ENCODE measurements at regions not wholly inside any gene's neighbourhood (a gene's known extent, or its start where the extent isn't known, plus 50 kb on each side); places are given as distances from the start of the nearest gene placed in this dataset.

DNA sequence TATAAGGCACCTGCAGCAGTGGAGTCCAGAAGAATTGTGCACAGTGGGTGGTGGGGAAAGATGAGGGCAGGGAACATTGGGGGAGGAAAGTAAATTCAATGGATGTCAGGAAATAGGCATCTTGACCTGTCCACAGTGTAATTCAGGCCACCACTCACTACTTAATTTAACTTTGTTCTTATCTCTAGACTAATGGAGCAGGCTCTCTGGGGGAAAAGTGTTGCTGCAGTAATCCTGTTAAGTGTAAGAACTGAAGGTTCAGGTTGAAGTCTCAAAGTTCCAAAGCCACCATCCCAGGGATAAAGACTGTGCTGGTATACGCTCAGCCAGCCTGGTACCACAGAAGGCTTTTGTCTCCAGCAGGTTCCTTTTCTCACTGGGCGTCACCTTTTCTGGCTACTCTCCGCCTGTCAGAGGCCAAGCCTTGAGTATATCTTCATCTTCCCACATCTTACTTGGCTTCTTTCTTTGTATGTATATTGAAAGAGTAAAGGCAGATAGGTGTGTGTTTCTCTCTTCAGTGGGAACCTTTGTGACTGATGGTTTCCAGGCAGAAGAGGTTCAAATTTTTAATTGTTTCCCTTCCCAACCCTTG lies 150.9 kb upstream of the DMRT1 start:
- no peak overlapping the region for H3K4me3 ChIP-seq (replicated peaks; ENCODE audit: low read depth, low read length)
- no peak for TF ChIP-seq CTCF (IDR thresholded peaks at IDR 0.05; ENCODE audit: insufficient read depth, low read length, poor library complexity, severe bottlenecking)
- H3K27me3 ChIP-seq (replicated peaks; ENCODE audit: control insufficient read depth, insufficient read depth, low read length) = no peaks in the 10 kb centered on the region
- H3K36me3 ChIP-seq (ENCODE audit: control insufficient read depth, insufficient read depth, low read length) = no peaks in the 10 kb centered on the region
- DNase-seq (ENCODE audit: extremely low read depth, insufficient read length) = no peak

DNA sequence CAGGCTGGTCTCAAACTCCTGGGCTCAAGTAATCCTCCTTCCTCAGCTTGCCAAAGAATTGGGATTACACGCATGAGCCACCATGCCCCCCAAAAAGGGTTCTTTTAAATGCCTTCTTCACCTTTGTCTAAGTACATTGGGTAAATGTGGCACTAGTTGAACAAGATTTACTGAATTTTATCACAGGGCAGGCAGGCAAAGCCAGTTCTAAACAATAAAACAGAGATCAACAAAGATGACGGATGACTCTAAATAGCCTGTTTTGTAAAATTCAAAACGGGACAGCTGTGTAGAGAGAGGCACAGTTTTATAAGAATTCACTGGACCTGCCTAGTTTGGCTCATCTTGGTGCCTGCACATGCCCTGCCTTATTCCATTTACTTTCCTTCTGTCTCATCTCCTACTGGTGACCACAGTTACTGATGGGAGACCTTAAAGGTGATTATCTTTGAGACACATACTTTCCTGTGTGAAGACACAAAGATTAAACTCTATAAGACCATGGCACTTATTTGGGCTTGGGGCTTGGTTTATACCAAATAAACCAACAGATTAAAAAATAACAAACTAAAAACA lies 149.6 kb upstream of the DMRT1 start:
- Histone ChIP-seq H3K36me3 (ENCODE audit: control insufficient read depth, insufficient read depth, low read length) (no peaks in the 10 kb centered on the region), H3K27me3 (replicated peaks; ENCODE audit: control insufficient read depth, insufficient read depth, low read length) (no peaks in the 10 kb centered on the region), H3K4me3 (replicated peaks; ENCODE audit: low read depth, low read length) (no peak overlapping the region)
- no peak for TF ChIP-seq CTCF (IDR thresholded peaks at IDR 0.05; ENCODE audit: insufficient read depth, low read length, poor library complexity, severe bottlenecking)
- no peak for DNase-seq (ENCODE audit: extremely low read depth, insufficient read length)

DNA sequence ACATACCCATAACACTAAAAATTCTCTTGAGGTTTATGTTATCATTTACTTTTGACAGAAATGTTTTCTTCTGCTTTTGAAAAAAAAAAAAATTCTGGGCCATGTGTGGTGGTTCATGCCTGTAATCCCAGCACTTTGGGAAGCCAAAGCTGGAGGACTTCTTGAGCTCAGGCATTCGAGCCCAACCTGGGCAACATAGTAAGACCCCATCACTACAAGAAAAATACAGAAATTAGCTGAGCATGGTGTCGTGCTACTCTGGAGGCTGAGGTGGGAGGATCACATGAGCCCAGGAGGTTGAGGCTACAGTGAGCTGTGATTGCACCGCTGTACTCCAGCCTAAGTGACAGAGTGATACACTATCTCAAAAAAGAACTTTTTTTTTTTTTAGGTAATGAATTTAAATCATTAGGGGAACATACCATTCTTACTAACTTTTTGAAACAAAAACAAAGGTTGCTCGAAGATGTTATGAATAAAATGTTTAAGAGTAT lies 148.8 kb upstream of the DMRT1 start:
- Histone ChIP-seq H3K27me3 (replicated peaks; ENCODE audit: control insufficient read depth, insufficient read depth, low read length) (no peaks in the 10 kb centered on the region), H3K4me3 (replicated peaks; ENCODE audit: low read depth, low read length) (no peak overlapping the region), H3K36me3 (ENCODE audit: control insufficient read depth, insufficient read depth, low read length) (no peaks in the 10 kb centered on the region)
- no peak for DNase-seq (ENCODE audit: extremely low read depth, insufficient read length)
- TF ChIP-seq CTCF (IDR thresholded peaks at IDR 0.05; ENCODE audit: insufficient read depth, low read length, poor library complexity, severe bottlenecking) = no peak

GRCh38 chr9:693201-694091 lies 148.1 kb upstream of the DMRT1 start:
- no peak for DNase-seq (ENCODE audit: extremely low read depth, insufficient read length)
- Histone ChIP-seq H3K4me3 (replicated peaks; ENCODE audit: low read depth, low read length) (no peak overlapping the region), H3K36me3 (ENCODE audit: control insufficient read depth, insufficient read depth, low read length) (no peaks in the 10 kb centered on the region), H3K27me3 (replicated peaks; ENCODE audit: control insufficient read depth, insufficient read depth, low read length) (no peaks in the 10 kb centered on the region; the same call in 1 of the 2 replicates)
- TF ChIP-seq CTCF (IDR thresholded peaks at IDR 0.05; ENCODE audit: insufficient read depth, low read length, poor library complexity, severe bottlenecking) = no peak

GRCh38 chr9:694092-694402 lies 147.4 kb upstream of the DMRT1 start:
- no peak overlapping the region for H3K4me3 ChIP-seq (replicated peaks; ENCODE audit: low read depth, low read length)
- DNase-seq (ENCODE audit: extremely low read depth, insufficient read length) = no peak

More at GRCh38 chr9:694092-694402, 147.4 kb upstream of the DMRT1 start:
- no peak for TF ChIP-seq CTCF (IDR thresholded peaks at IDR 0.05; ENCODE audit: insufficient read depth, low read length, poor library complexity, severe bottlenecking)
- Histone ChIP-seq H3K27me3 (replicated peaks; ENCODE audit: control insufficient read depth, insufficient read depth, low read length) (no peaks in the 10 kb centered on the region; the same call in 1 of the 2 replicates), H3K36me3 (ENCODE audit: control insufficient read depth, insufficient read depth, low read length) (no peaks in the 10 kb centered on the region)
